Fibroblast of peridontal ligament (primary cell): ENCODE measurements at regions not wholly inside any gene's neighbourhood (a gene's known extent, or its start where the extent isn't known, plus 50 kb on each side); places are given as distances from the start of the nearest gene placed in this dataset.

ENCODE experiments used
- DNase-seq: peaks from one replicate; pipeline ENCODE4 v3.0.0-alpha.2; 2010; ENCODE audit errors: extremely low read depth

- no peak for DNase-seq
These were observed 344.3 kb downstream of the BRD1 start for GRCh38 chr22:49483281-49483870.

GRCh38 chr22:49482811-49483210 lies 344.9 kb downstream of the BRD1 start:
- DNase-seq: no peak

GRCh38 chr22:49481659-49482399 lies 345.8 kb downstream of the BRD1 start:
- DNase-seq: no peak

- no peak for DNase-seq
These were observed 346.6 kb downstream of the BRD1 start for GRCh38 chr22:49480896-49481658.

GRCh38 chr22:49480331-49480730 lies 347.3 kb downstream of the BRD1 start:
- DNase-seq: no peak

- DNase-seq: no peak
These were observed 348.1 kb downstream of the BRD1 start for GRCh38 chr22:49479566-49479965.

- no peak for DNase-seq
These were observed 350.8 kb downstream of the BRD1 start for GRCh38 chr22:49476800-49477400.

GRCh38 chr22:49476176-49476575 lies 351.5 kb downstream of the BRD1 start:
- DNase-seq: no peak

GRCh38 chr22:49475253-49475652 lies 352.4 kb downstream of the BRD1 start:
- DNase-seq: no peak

GRCh38 chr22:49473286-49473685 lies 354.4 kb downstream of the BRD1 start:
- no peak for DNase-seq

- DNase-seq: no peak
These were observed 356.8 kb downstream of the BRD1 start for GRCh38 chr22:49470741-49471503.

GRCh38 chr22:49469896-49470740 lies 357.6 kb downstream of the BRD1 start:
- DNase-seq: no peak

GRCh38 chr22:49468487-49469198 lies 359.0 kb downstream of the BRD1 start:
- no peak for DNase-seq

GRCh38 chr22:49466878-49467595 lies 360.6 kb downstream of the BRD1 start:
- DNase-seq: no peak

GRCh38 chr22:49464037-49464436 lies 363.6 kb downstream of the BRD1 start:
- no peak for DNase-seq

GRCh38 chr22:49462795-49463194 lies 364.9 kb downstream of the BRD1 start:
- no peak for DNase-seq

- DNase-seq: no peak
These were observed 365.4 kb downstream of the BRD1 start for GRCh38 chr22:49462291-49462690.

GRCh38 chr22:49461674-49462073 lies 366.0 kb downstream of the BRD1 start:
- no peak for DNase-seq

- no peak for DNase-seq
These were observed 366.9 kb downstream of the BRD1 start for GRCh38 chr22:49460592-49461281.
